Hematopoietic multipotent progenitor cell treated with erythropoietin and hydrocortisone succinate and interleukin-3 and kit ligand, for 15 days (in vitro differentiated cells): ENCODE measurements at regions not wholly inside any gene's neighbourhood (a gene's known extent, or its start where the extent isn't known, plus 50 kb on each side); places are given as distances from the start of the nearest gene placed in this dataset.
"Not testable (repeated sequence)": the region's sequence is repeated elsewhere in the genome, so short reads cannot be mapped to it uniquely, and the experiment has no call there.

Source experiments
- DNase-seq: peaks from one replicate; pipeline ENCODE4 v3.0.0-alpha.2; 2015; ENCODE audit warnings: low spot score

- DNase-seq = no peak
These were observed 83.2 kb upstream of the TNRC6B start for GRCh38 chr22:40094485-40094884.

GRCh38 chr22:40099887-40100286, 77.8 kb upstream of the TNRC6B start:
- not testable (repeated sequence) for DNase-seq

GRCh38 chr22:40105755-40106154, 72.0 kb upstream of the TNRC6B start:
- no peak for DNase-seq

GRCh38 chr22:40107244-40107643, 70.5 kb upstream of the TNRC6B start:
- peak; percentile 50 for DNase-seq

GRCh38 chr22:40107851-40108378, 69.8 kb upstream of the TNRC6B start:
- peak; percentile 24 for DNase-seq

GRCh38 chr22:40108396-40108795, 69.3 kb upstream of the TNRC6B start:
- DNase-seq = no peak

GRCh38 chr22:40108926-40109325, 68.8 kb upstream of the TNRC6B start:
- not testable (repeated sequence) for DNase-seq

GRCh38 chr22:40111451-40111850, 66.3 kb upstream of the TNRC6B start:
- DNase-seq = no peak

- no peak for DNase-seq
These were observed 65.1 kb upstream of the TNRC6B start for GRCh38 chr22:40112595-40112994.

GRCh38 chr22:40113696-40114095, 64.0 kb upstream of the TNRC6B start:
- peak; percentile 42 for DNase-seq

- no peak for DNase-seq
These were observed 63.3 kb upstream of the TNRC6B start for GRCh38 chr22:40114411-40114810.

- no peak for DNase-seq
These were observed 61.1 kb upstream of the TNRC6B start for GRCh38 chr22:40116496-40117200.

GRCh38 chr22:40118979-40119378, 58.7 kb upstream of the TNRC6B start:
- no peak for DNase-seq

GRCh38 chr22:40120848-40121247, 56.9 kb upstream of the TNRC6B start:
- DNase-seq = no peak

GRCh38 chr22:40121461-40121860, 56.3 kb upstream of the TNRC6B start:
- no peak for DNase-seq

- DNase-seq = no peak
These were observed 54.9 kb upstream of the TNRC6B start for GRCh38 chr22:40122792-40123191.

- DNase-seq = no peak
These were observed 54.3 kb upstream of the TNRC6B start for GRCh38 chr22:40123387-40123786.
